HG03469 (cell line): ENCODE measurements at regions not wholly inside any gene's neighbourhood (a gene's known extent, or its start where the extent isn't known, plus 50 kb on each side); places are given as distances from the start of the nearest gene placed in this dataset.
"Not testable (repeated sequence)": the region's sequence is repeated elsewhere in the genome, so short reads cannot be mapped to it uniquely, and the experiment has no call there.

Experiments used
- ATAC-seq: cut with Tn5 transposase; IDR thresholded peaks from one replicate; pipeline ENCODE4 v1.9.1; 2021; ENCODE audit warnings: mild to moderate bottlenecking, moderate library complexity, moderate number of reproducible peaks; ENCODE audit not compliant: unreplicated experiment

DNA sequence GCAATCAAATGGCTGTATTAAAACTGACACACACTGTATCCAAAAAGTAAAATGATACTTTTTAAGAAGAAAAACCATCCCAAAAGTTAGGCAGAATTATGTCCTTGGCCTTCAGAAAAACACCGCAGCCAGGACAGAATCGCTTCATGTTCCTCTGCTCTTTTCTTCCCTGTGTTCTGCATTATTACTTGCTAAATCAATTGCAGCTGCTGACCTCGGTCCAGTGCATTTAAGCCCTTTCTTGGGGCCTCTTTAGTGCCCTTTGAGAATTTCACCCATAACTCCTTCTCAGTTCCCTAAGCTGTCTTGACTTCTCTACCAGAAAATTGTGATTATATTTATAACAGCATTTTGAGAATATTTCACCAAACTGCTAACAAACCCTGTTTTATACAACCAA is 696.9 kb downstream of the PCDH7 start:
- no peak for ATAC-seq

GRCh38 chr4:31422006-31422405 is 701.8 kb downstream of the PCDH7 start:
- ATAC-seq = no peak

- no peak for ATAC-seq
Measured at GRCh38 chr4:31427691-31428090, 707.5 kb downstream of the PCDH7 start.

GRCh38 chr4:31442236-31442635 is 722.1 kb downstream of the PCDH7 start:
- ATAC-seq = no peak

- ATAC-seq = no peak
Measured at GRCh38 chr4:31445526-31445925, 725.4 kb downstream of the PCDH7 start.

- no peak for ATAC-seq
Measured at GRCh38 chr4:31455612-31456011, 735.4 kb downstream of the PCDH7 start.

GRCh38 chr4:31458813-31459212 is 738.6 kb downstream of the PCDH7 start:
- no peak for ATAC-seq

- ATAC-seq = no peak
Measured at GRCh38 chr4:31461421-31461820, 741.3 kb downstream of the PCDH7 start.

GRCh38 chr4:31467781-31468180 is 747.6 kb downstream of the PCDH7 start:
- no peak for ATAC-seq

GRCh38 chr4:31474221-31474620 is 754.1 kb downstream of the PCDH7 start:
- ATAC-seq = no peak

DNA sequence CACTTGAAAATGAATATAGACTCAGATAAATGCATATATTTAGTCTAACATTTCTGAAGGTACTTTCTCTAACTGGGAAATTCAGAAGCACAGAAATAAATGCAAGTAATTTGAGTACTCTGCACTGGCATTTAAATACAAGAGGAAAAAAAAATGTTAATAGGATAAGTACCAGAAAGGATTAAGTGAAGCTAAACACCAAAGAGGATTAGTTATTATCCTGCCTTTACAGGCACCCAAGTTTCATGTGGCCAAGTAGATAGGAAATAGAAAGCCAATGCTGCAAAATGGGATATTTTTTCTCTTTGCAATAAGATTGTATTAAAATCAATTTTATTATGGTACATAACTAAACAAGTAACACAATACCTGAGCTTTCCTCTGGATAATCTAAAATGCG is 762.5 kb downstream of the PCDH7 start:
- no peak for ATAC-seq

DNA sequence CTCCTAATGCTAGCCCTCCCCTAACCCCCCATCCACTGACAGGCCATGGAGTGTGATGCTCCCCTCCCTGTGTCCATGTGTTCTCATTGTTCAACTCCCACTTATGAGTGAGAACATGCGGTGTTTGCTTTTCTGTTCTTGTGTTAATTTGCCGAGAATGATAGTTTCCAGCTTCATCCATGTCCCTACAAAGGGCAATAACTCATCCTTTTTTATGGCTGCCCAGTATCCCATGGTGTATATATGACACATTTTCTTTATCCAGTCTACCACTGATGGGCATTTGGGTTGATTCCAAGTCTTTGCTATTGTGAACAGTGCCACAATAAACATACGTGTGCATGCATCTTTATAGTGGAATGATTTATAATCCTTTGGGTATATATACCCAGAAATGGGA is 779.0 kb downstream of the PCDH7 start:
- ATAC-seq = not testable (repeated sequence)

DNA sequence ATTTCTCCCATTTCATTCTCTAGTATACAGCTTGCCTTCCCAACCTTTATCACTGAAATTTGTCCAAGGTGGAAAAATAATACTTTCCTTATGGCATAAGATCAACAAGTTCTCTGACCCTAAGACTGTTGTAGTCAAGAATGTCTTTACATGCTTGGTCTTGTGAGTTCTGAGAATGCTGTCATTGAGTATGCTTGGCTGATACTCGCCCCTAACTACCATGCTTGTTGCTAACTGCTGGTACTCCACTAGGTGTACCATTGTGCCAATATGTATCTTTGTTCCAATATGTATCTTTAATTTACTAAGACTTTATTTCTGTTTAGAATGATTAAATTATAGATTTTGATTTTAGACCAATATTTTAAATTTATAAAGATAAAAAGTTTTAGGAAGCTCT is 796.4 kb downstream of the PCDH7 start:
- no peak for ATAC-seq

- ATAC-seq = no peak
Measured at GRCh38 chr4:31518796-31519250, 798.7 kb downstream of the PCDH7 start.

DNA sequence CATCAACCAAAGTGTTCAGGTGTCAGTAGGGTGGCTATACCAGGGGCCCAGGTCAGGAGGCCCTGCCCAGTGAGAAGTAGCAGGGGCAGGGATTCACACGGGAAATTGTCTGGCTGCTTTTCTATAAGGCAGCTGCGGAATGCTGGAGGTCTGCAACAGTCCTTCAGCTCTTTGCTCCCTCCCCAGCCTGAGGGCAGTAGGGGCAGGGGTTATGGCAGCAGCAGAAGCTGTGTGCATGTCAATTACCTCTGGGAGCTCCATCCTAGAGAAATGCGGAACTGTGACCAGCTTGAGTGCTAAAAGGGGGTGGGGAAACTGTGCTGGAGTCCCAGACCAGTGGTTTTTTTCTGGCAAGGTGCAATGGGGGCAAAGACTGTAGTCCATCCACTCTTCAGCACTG is 810.4 kb downstream of the PCDH7 start:
- ATAC-seq = no peak

DNA sequence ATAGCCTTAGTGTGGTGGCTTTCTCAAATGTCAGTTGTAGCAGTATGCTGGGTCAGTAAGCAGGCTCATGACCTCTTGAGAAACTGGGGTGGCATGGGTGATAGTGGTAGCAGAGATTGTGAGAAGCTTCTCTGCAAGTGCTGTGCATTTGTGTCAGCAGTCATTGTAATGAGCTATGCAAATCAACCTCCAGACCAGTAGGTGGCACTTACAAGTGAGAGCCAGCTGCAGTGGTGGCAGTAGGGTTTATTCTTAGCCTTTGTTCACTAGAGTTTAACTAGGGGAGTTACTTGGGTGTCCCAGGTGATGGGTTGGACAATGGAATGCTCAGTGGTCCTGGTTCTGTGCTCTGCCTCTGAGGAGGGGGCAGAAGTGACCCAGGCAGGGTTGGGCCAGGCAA is 818.7 kb downstream of the PCDH7 start:
- no peak for ATAC-seq

DNA sequence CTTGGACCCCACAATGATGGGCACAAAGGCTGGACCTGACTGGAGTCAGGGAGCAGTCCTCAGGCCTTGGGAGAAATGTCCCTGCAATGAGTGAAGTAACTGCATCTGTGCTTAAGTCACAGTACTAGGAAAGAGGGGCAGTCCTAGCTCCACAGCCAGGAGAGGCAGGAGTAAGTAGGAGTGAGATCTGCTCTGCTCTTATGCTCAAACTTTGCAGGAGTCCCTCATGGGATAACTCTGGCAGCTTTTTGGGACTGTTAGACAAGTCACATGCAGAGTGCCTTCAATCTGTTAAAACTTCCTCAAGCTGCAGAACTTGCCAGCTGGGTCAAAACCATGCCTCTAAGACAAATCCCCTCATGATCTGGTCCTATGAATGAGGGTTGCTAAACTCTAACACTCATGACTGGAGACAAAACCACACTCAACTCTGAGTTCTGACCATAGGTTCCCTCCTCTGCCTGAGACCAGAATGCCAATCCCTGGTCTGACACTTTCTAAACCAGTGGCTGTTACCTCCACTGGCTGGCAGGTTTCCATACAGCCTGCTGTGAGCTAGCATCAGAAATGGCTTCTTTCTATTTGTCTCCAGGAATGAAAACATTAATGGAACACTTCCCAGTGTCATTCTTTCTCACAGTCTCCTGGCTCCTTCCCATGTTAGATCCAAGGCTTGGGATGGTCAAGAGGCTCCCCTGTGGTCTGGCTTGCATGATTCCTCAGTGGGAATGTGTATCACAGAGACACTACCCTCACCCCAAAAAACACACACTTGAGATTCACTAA is 819.3 kb downstream of the PCDH7 start:
- no peak for ATAC-seq

- no peak for ATAC-seq
Measured at GRCh38 chr4:31545330-31545729, 825.2 kb downstream of the PCDH7 start.

DNA sequence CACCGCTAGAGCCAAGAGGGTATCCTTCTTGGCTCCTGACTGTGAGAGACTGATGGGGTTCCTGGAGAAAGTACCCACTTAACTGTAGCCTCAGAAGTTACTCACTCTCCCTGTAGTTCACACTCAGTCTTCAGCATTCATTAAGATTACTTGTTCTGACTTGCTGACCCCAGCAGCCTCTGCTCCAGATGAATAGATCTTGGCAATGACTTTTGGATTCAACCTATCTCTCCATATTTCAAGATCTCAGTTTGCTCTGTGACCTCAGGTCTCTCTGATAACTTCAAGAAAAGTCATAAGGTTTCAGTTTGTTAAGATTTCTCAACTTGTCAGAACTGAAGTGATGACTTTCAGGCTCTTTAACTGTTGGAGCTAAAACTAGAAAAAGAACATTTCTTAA is 825.6 kb downstream of the PCDH7 start:
- ATAC-seq = no peak

DNA sequence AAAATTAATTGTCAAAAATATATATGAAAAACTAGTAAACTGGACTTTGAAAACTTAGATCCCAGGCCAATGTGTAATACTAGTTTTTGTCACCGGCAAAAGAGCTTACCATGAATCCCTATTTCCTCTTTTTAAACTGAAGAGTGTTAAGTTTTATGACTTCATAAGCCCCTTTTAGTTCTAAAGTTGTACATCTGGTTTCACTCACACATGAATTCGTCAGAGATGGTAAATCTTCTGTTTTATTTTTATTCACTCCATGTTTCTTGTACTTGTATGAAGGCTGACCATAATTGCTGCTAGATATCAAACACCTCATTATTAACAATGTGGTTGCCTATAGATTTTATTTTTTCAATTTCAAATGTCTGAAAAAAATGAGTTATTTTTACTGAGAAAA is 827.9 kb downstream of the PCDH7 start:
- ATAC-seq = no peak

- ATAC-seq = no peak
Measured at GRCh38 chr4:31548823-31549222, 828.7 kb downstream of the PCDH7 start.

GRCh38 chr4:31549256-31549655 is 829.1 kb downstream of the PCDH7 start:
- ATAC-seq = no peak

DNA sequence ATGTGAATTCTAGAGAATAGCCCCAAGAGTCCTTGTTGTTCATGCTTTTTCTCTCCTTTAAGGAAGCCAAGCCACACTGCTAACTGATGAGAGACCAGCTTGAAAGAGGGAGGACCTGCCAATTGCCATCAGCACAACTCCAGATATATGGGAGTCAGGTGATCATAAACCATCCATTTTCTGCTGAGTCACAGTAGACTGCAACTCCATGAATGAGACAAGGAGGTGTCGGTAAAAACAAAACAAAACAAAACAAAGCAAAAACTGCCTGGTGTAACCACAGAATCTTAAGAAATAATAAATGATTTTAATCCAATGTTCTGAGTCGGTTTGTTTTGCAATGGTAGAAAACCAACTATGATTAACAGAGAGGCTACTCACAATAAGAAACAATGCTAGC is 837.3 kb downstream of the PCDH7 start:
- no peak for ATAC-seq
